ENCODE measurements at regions not wholly inside any gene's neighbourhood (a gene's known extent, or its start where the extent isn't known, plus 50 kb on each side); places are given as distances from the start of the nearest gene placed in this dataset.

- TF ChIP-seq USF2 (IDR thresholded peaks at IDR 0.05; ENCODE audit: low read length) (no peak), GTF2F1 (IDR thresholded peaks at IDR 0.05; ENCODE audit: borderline replicate concordance, low read depth, low read length) (no peak)
Measured at GRCh38 chr11:88035271-88035670, 140.0 kb downstream of the RAB38 start (continued).
